ENCODE measurements at regions not wholly inside any gene's neighbourhood (a gene's known extent, or its start where the extent isn't known, plus 50 kb on each side); places are given as distances from the start of the nearest gene placed in this dataset.

GRCh38 chr16:54720259-54720658, 210.4 kb upstream of the IRX5 start:
- no peak for DNase-seq

GRCh38 chr16:54719624-54720023, 211.0 kb upstream of the IRX5 start:
- no peak for DNase-seq

GRCh38 chr16:54718376-54718775, 212.3 kb upstream of the IRX5 start:
- DNase-seq = no peak

GRCh38 chr16:54715011-54715410, 215.7 kb upstream of the IRX5 start:
- no peak for DNase-seq

GRCh38 chr16:54712866-54713265, 217.8 kb upstream of the IRX5 start:
- DNase-seq = no peak

- no peak for DNase-seq
Observed at GRCh38 chr16:54707813-54708212, 222.9 kb upstream of the IRX5 start.

GRCh38 chr16:54706406-54706805, 224.3 kb upstream of the IRX5 start:
- DNase-seq = no peak

GRCh38 chr16:54703339-54703738, 227.3 kb upstream of the IRX5 start:
- no peak for DNase-seq

- DNase-seq = no peak
Observed at GRCh38 chr16:54699656-54700055, 231.0 kb upstream of the IRX5 start.

- no peak for DNase-seq
Observed at GRCh38 chr16:54697677-54698076, 233.0 kb upstream of the IRX5 start.

GRCh38 chr16:54696970-54697369, 233.7 kb upstream of the IRX5 start:
- DNase-seq = no peak

GRCh38 chr16:54696522-54696921, 234.1 kb upstream of the IRX5 start:
- DNase-seq = no peak

- no peak for DNase-seq
Observed at GRCh38 chr16:54694651-54695050, 236.0 kb upstream of the IRX5 start.

- no peak for DNase-seq
Observed at GRCh38 chr16:54693864-54694263, 236.8 kb upstream of the IRX5 start.

GRCh38 chr16:54690710-54691109, 240.0 kb upstream of the IRX5 start:
- no peak for DNase-seq

GRCh38 chr16:54690306-54690705, 240.4 kb upstream of the IRX5 start:
- DNase-seq = no peak

- DNase-seq = no peak
Observed at GRCh38 chr16:54689072-54689865, 241.4 kb upstream of the IRX5 start.

GRCh38 chr16:54688339-54688738, 242.3 kb upstream of the IRX5 start:
- DNase-seq = no peak

- DNase-seq = no peak
Observed at GRCh38 chr16:54687043-54687899, 243.4 kb upstream of the IRX5 start.

GRCh38 chr16:54685682-54686081, 245.0 kb upstream of the IRX5 start:
- DNase-seq = no peak

- no peak for DNase-seq
Observed at GRCh38 chr16:54679531-54679930, 251.1 kb upstream of the IRX5 start.

GRCh38 chr16:54677308-54677950, 253.2 kb upstream of the IRX5 start:
- DNase-seq = no peak

GRCh38 chr16:54673313-54673712, 257.4 kb upstream of the IRX5 start:
- DNase-seq = no peak

- no peak for DNase-seq
Observed at GRCh38 chr16:54672500-54672899, 258.2 kb upstream of the IRX5 start.

Measured in NCI-H1436 (cell line).